SH-SY5Y (cell line): ENCODE measurements at regions not wholly inside any gene's neighbourhood (a gene's known extent, or its start where the extent isn't known, plus 50 kb on each side); places are given as distances from the start of the nearest gene placed in this dataset.

Experiments
- GATA2 ChIP-seq: IDR thresholded peaks from 2 replicates; pipeline ENCODE4 v1.6.1; 2011; ENCODE audit warnings: mild to moderate bottlenecking, low read depth, low read length
- GATA3 ChIP-seq: IDR thresholded peaks from 2 replicates; pipeline ENCODE4 v1.6.1; 2011; ENCODE audit warnings: low read depth, mild to moderate bottlenecking, low read length, moderate library complexity

- TF ChIP-seq GATA2 (no peak), GATA3 (no peak)
Measured at GRCh38 chr1:4224684-4225467, 324.8 kb upstream of the C1orf174 start.
